ENCODE measurements at regions not wholly inside any gene's neighbourhood (a gene's known extent, or its start where the extent isn't known, plus 50 kb on each side); places are given as distances from the start of the nearest gene placed in this dataset.

DNA sequence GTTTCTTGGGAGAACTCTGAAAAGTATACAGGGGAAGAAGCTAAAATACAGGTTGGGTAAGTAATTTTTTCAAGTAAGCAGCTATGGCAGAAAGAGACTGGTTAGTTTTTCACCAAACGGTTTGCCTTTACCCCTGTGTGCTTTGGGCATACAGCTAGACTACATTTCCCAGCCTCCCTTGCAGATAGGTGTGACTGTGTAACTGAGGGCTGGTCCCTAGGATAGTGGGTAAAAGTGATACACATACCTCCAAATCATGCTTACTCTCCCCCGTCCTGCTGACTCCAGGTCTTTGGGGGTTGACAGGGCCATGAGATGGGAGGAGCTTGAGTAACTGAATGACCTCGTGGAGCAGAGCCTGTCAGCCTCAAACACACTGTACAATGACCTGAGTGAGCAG is 208.6 kb upstream of the GDNF start:
- CTCF ChIA-PET = no interaction called here
- Mint-ChIP-seq H3K4me1 (no peaks in the 10 kb centered on the region), H3K27ac (no peak overlapping the region), H3K27me3 (no peaks in the 10 kb centered on the region), H3K36me3 (no peaks in the 10 kb centered on the region), H3K4me3 (no peak overlapping the region), H3K9me3 (no peaks in the 10 kb centered on the region)
- no peak for DNase-seq

DNA sequence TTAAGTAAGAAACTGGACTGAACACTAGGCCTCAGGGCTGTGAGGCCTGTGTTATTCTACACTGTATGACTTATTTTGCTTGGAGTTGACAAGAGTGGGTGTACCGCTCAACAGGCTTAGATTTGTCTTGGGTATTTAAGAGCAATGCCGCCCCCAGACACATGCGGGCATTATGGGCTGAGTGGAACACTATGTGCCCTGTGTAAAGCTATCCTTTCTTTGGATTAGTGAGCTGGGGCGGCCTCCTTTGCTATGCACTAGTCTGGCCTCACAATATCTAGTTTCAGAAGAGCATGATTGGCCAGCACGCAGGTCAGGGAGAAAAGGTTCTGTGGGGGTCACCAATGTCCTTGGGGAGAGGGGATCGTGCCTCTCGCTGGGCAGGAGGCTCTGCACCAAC is 206.3 kb upstream of the GDNF start:
- CTCF ChIA-PET = no interaction called here
- no peak overlapping the region for H3K4me3 Mint-ChIP-seq
- no peak for DNase-seq

DNA sequence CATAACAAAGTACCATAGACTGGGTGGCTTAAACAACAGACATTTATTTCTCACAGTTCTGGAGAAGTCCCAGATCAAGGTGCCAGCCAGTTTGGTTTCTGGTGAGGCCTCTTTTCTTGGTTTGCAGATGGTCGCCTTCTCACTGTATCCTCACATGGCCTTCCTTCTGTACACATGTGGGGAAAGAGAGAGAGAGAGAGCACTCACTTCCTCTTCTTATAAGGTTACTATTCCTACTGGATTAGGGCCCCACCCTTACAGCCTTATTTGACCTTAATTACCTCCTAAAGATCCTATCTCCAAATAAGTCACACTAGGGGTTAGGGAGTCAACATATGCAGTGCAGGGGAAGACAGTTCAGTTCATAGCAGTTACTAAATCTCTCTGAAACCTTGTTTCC is 205.6 kb upstream of the GDNF start:
- no peaks in the 10 kb centered on the region for H3K36me3 Mint-ChIP-seq
- no peaks in the 10 kb centered on the region for H3K27me3 Mint-ChIP-seq
- CTCF ChIA-PET = no interaction called here
- H3K27ac Mint-ChIP-seq = no peak overlapping the region
- H3K4me3 Mint-ChIP-seq = no peak overlapping the region
- H3K9me3 Mint-ChIP-seq = no peaks in the 10 kb centered on the region
- no peak for DNase-seq
- no peaks in the 10 kb centered on the region for H3K4me1 Mint-ChIP-seq

More for the DNA sequence above, 206.3 kb upstream of the GDNF start:
- Mint-ChIP-seq H3K9me3 (no peaks in the 10 kb centered on the region), H3K27ac (no peak overlapping the region), H3K4me1 (no peaks in the 10 kb centered on the region), H3K27me3 (no peaks in the 10 kb centered on the region), H3K36me3 (no peaks in the 10 kb centered on the region)

DNA sequence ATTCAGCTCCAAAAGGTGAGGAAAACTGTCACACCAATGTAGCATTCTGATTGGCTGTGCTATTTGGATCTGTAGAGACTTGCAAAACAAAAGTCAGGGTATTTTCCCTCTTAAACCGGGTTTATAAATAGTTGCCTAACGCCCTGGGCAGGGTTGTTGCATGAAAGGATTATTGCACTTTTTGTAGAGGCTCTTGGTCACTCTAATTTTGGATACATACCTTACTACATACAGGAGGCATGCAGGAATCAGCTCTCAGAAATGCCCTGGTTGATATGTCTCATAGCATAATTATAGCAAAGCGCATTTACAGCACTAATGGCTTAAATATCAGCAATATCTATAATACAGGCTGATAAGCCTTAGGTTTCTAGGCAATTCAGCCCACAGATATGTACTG is 200.0 kb upstream of the GDNF start:
- CTCF ChIA-PET = no interaction called here
- Mint-ChIP-seq H3K4me1 (no peaks in the 10 kb centered on the region), H3K27me3 (peaks cover 4% of the 10 kb centered on the region), H3K9me3 (no peaks in the 10 kb centered on the region), H3K4me3 (no peak overlapping the region), H3K36me3 (no peaks in the 10 kb centered on the region), H3K27ac (no peak overlapping the region)
- no peak for DNase-seq

DNA sequence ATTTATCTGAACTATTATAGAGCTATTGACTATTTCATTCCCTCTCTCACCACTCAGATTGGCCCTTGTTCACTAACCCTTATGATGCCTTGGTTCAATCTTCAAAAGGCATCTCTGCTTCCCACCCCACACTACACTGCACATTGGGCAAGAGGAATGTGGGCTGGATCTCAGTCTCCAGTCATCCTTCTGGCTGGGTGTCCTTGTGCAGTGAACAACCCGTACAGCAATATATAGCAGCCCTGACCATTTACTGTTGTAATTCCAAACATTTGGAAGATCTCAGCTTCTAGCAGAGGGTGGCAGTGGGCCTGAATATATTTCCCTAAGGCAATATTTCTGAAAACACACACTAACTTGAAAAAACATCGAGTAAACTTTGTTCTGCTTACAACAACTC is 199.2 kb upstream of the GDNF start:
- CTCF ChIA-PET = no interaction called here
- Mint-ChIP-seq H3K4me1 (no peaks in the 10 kb centered on the region), H3K27ac (no peak overlapping the region), H3K27me3 (peaks cover 4% of the 10 kb centered on the region), H3K9me3 (no peaks in the 10 kb centered on the region), H3K4me3 (no peak overlapping the region), H3K36me3 (no peaks in the 10 kb centered on the region)
- DNase-seq = no peak

DNA sequence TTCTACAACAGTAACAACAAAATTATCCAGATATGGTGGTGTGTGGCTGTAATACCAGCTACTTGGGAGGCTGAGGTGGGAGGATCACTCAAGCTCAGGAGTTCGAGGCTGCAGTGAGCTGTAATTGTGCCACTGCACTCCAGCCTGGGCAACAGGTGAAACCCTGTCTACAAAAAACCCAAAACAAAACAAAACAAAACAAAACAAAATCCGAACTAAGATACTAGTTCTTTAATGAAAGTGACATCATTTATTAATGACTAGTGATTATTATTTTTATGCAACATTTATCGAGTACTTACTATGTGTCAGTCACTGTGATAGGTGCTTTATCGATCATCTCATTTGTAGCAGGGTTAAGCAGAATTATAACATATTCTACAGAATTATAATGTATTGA is 196.9 kb upstream of the GDNF start:
- Mint-ChIP-seq H3K36me3 (no peaks in the 10 kb centered on the region), H3K27ac (no peak overlapping the region), H3K9me3 (no peaks in the 10 kb centered on the region), H3K4me1 (no peaks in the 10 kb centered on the region), H3K27me3 (peaks cover 4% of the 10 kb centered on the region), H3K4me3 (no peak overlapping the region)
- CTCF ChIA-PET = no interaction called here
- DNase-seq = no peak

DNA sequence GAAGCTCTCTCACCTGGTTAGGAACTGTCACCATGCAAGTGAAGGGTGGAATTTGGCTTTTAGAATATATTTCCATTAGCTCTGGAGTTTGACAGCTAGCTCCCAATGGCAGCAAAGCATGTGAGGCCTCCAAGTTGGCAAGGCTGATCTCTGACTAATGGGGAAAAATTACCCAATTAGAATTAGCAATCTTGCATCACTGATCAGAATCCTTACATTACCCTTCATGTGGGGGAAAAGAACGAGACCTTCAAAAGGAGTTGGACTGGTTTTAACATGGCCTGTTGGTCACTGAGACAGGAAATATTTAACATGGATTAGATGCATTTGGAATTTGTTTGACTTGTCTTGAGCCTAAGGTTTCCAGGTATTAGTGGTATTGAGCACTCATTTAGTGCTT is 192.3 kb upstream of the GDNF start:
- Mint-ChIP-seq H3K4me1 (no peaks in the 10 kb centered on the region), H3K9me3 (no peaks in the 10 kb centered on the region), H3K36me3 (no peaks in the 10 kb centered on the region), H3K4me3 (no peak overlapping the region), H3K27ac (no peak overlapping the region), H3K27me3 (no peaks in the 10 kb centered on the region)
- CTCF ChIA-PET = no interaction called here
- DNase-seq = no peak

DNA sequence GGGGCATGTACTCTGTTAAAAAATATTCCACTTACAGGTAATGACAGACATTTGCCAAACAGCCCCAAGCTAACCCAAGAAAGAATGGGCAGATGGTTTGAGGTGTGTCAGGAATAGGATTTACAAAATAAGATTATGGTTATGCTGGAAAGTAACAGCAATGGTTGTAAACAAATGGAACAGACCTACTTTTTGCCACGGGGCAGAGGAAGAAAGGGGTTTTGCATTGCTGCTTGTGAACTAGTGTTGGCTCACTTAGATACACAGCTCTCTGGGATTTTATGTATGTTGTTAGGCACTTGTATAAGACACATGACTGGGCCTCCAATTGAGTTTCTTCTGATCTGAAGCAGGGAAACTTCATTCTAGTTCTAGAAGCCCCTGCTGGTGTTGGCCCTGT is 191.5 kb upstream of the GDNF start:
- H3K4me3 Mint-ChIP-seq = no peak overlapping the region
- H3K36me3 Mint-ChIP-seq = no peaks in the 10 kb centered on the region
- no peaks in the 10 kb centered on the region for H3K9me3 Mint-ChIP-seq
- no peak for DNase-seq
- H3K27ac Mint-ChIP-seq = no peak overlapping the region
- CTCF ChIA-PET = no interaction called here
- no peaks in the 10 kb centered on the region for H3K4me1 Mint-ChIP-seq
- H3K27me3 Mint-ChIP-seq = no peaks in the 10 kb centered on the region

DNA sequence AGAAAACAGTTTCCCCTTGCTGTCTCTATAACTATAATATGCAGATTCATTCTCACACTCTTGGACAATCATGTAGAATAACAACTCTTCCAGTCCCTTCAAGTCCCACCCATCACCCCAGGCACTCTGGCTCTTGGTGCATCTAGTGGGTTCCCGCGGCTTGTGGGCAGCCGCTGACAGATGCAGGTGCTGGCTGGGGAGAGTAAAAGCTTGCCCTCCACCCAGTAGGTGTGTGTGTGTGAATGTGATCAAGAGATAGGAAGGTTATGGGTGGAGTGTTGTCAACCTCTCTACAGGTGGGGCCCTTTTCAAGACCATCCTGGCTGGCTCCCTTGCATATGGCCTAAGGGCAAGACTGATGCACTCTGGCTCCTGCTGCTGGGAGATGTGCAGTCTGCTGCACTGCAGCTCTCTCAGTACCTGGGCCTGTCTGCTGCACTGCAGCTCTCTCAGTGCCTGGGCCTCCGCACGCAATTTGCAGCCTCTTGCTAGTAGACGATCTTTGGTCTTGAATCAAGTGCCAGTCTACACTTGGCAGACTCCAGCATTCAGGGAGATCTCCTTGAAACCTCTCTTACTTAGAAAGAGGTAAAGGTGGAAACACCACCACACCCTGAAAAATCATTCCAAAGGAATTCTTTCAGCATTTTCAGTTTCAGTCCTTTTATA is 189.7 kb upstream of the GDNF start:
- Mint-ChIP-seq H3K9me3 (no peaks in the 10 kb centered on the region), H3K4me1 (no peaks in the 10 kb centered on the region), H3K4me3 (no peak overlapping the region), H3K27ac (no peak overlapping the region), H3K36me3 (no peaks in the 10 kb centered on the region), H3K27me3 (no peaks in the 10 kb centered on the region)
- DNase-seq = no peak
- CTCF ChIA-PET = no interaction called here

DNA sequence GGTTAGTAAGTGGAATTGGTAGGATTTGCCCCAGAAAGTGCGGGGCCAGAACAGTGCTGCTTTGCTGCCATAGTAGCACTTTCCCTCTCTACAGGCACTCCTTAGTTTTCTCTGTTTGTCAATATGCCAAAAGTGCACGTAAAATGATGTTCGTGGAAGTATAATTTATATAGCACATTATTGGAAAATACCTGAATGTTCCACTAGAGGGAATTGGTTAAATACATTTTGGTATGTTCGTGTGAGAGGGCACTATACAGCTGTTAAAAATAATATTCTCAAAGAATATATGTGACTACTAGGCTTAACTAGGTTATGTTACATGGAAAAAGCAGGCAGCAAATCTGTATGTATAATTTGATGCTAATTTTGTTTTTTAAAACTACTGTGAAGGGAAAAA is 184.0 kb upstream of the GDNF start:
- Mint-ChIP-seq H3K27ac (no peak overlapping the region), H3K4me1 (no peaks in the 10 kb centered on the region), H3K36me3 (no peaks in the 10 kb centered on the region), H3K27me3 (no peaks in the 10 kb centered on the region), H3K4me3 (no peak overlapping the region), H3K9me3 (no peaks in the 10 kb centered on the region)
- CTCF ChIA-PET = no interaction called here
- DNase-seq = no peak

DNA sequence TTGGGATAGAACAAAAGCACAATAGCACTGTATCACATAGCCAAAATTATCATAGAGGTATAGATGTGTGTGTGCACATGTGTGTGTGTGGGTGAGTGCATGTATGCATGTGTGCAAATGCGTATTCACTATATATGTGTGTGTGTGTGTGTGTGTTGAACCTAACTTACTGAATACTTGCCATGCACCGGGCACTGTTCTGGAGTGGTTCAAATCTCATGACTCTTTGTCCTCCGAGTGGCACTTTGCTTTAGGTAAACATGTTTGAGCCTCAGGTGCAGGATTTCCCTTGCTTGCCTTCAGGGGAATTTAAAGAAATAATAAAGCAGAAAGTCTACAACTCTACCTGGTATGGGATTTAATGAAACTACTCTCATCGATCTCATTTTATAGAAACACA is 183.5 kb upstream of the GDNF start:
- DNase-seq = no peak
- H3K4me1 Mint-ChIP-seq = no peaks in the 10 kb centered on the region
- CTCF ChIA-PET = no interaction called here
- no peaks in the 10 kb centered on the region for H3K36me3 Mint-ChIP-seq
- no peak overlapping the region for H3K27ac Mint-ChIP-seq
- no peaks in the 10 kb centered on the region for H3K9me3 Mint-ChIP-seq
- no peaks in the 10 kb centered on the region for H3K27me3 Mint-ChIP-seq
- no peak overlapping the region for H3K4me3 Mint-ChIP-seq

DNA sequence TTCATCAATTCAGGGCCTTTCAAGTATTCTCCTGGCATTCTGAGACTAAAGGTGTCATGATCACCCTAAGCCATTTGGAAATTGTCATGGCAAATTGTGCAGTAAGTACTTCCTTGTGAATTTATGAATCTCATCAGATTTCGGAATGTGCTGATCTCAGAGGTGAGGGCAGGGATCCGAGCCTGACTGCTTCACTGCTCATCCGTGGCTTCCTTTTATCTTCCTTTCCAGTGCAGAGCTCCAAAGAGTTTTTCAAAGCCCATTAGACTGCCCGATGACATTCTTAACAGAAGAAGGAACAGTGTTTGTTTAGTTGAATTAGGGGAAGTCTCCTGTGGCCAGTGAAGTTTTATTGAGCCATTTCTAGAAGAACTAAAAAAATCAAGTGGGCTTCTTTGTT is 182.8 kb upstream of the GDNF start:
- Mint-ChIP-seq H3K27ac (no peak overlapping the region), H3K9me3 (no peaks in the 10 kb centered on the region), H3K27me3 (no peaks in the 10 kb centered on the region), H3K4me1 (no peaks in the 10 kb centered on the region), H3K4me3 (no peak overlapping the region), H3K36me3 (no peaks in the 10 kb centered on the region)
- no peak for DNase-seq
- CTCF ChIA-PET = no interaction called here

DNA sequence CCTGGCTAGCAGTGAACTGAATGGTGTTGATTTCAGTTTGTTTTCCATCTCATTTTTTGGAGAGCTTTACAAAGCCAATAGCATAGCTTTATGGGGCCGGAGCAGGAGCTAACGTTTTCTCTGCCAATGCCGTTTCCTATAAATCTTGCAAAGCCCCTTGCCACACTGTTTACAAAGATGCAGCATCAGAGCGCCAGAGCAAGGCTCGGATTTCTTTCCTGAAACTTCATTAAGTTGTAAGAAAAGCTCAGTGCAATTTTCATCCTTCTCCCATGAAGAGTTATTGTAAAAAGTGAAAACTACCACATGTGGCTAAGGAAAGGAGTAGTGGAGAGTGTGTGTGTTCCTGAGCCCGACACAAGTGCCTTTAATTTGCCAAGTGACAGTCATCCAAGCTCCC is 178.2 kb upstream of the GDNF start:
- H3K4me1 Mint-ChIP-seq = no peaks in the 10 kb centered on the region
- H3K27ac Mint-ChIP-seq = no peak overlapping the region
- H3K27me3 Mint-ChIP-seq = no peaks in the 10 kb centered on the region
- H3K9me3 Mint-ChIP-seq = peaks cover 2% of the 10 kb centered on the region
- no peaks in the 10 kb centered on the region for H3K36me3 Mint-ChIP-seq
- CTCF ChIA-PET = no interaction called here
- H3K4me3 Mint-ChIP-seq = no peak overlapping the region
- no peak for DNase-seq

DNA sequence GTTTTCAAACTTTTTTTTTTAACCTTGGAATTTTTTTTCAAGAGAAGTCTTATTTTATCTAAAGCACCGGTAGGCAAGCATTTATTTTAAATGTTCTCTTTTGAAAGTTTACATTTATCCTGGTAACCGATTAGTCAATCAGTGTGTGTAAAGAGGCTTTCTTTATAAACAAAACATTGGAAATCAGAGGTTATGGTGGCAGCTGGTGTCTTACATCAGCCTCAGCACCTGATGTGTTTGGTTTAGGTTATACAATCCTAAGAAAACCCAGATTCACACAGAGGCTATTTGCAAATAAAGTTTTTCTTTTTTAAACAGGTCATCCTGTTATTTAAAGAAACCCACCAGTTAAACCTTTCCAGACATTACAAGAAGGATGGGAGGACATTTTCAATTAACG is 173.3 kb upstream of the GDNF start:
- peaks cover 2% of the 10 kb centered on the region for H3K9me3 Mint-ChIP-seq
- CTCF ChIA-PET = no interaction called here
- H3K36me3 Mint-ChIP-seq = no peaks in the 10 kb centered on the region
- H3K4me3 Mint-ChIP-seq = no peak overlapping the region
- no peaks in the 10 kb centered on the region for H3K4me1 Mint-ChIP-seq
- no peak overlapping the region for H3K27ac Mint-ChIP-seq
- H3K27me3 Mint-ChIP-seq = no peaks in the 10 kb centered on the region
- no peak for DNase-seq

DNA sequence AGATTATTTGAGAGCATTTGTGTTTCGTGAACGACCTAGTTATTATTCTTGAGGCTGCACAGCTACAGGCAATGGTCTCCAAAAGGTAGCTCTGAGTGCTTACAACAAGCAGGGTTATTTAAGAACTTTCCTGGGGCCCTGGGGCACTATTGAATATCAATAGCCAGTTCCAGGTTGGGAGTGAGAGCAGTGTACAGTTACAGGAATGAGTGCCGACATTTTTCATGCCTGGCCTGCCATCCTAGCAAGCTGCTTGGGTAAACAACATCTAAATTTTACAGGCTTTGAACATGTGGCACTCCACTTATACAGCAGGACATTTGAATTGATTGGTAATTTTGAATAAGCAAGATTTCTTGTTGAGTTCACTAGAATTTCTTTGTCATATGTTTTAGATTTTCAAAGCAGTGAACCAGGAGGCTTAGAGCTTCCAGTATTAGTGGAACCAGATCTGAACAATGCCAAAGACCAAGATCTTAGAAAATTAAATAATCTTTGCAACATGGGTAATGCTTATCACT is 171.9 kb upstream of the GDNF start:
- Mint-ChIP-seq H3K36me3 (no peaks in the 10 kb centered on the region), H3K4me1 (no peaks in the 10 kb centered on the region), H3K27me3 (no peaks in the 10 kb centered on the region), H3K4me3 (no peak overlapping the region), H3K9me3 (peaks cover 2% of the 10 kb centered on the region), H3K27ac (no peak overlapping the region)
- DNase-seq = no peak
- CTCF ChIA-PET = no interaction called here

DNA sequence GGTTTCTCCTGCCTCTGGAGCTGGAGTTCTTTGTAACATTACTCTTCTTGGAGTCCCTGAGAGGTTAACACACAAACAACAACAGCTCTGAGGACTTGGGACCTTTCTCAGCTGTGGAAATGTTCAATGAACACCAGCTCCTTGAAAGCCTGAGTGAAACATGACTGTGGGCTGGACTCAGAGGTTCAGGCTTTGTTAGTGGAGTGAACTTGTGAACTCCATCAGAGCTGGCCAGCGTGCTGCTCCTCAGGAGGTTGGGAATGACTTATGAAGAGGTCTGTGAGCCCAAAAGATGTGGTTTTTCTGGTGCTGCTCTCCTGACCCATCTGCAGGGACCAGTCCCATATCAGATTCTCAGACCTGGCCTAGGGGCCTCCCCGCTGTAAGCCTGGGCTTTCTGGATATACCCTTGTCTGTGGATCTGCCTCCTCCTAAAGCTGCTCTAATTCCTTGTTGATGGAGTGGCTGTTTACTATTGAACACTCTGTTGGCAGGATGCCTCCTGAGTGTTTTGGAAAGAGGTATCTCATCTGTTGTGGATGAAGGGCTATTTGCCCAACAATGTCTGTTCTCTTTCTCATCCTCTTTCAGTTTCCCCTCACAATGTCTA is 170.0 kb upstream of the GDNF start:
- H3K36me3 Mint-ChIP-seq = no peaks in the 10 kb centered on the region
- no peaks in the 10 kb centered on the region for H3K27me3 Mint-ChIP-seq
- CTCF ChIA-PET = no interaction called here

More for the DNA sequence above, 170.0 kb upstream of the GDNF start:
- Mint-ChIP-seq H3K27ac (no peak overlapping the region), H3K9me3 (no peaks in the 10 kb centered on the region), H3K4me3 (no peak overlapping the region), H3K4me1 (no peaks in the 10 kb centered on the region)
- DNase-seq = no peak

Measured in activated naive CD4-positive, alpha-beta T cell treated with anti-CD3 and anti-CD28 coated beads, Interleukin-2, amount 10 ng/mL, durations not matched to agents 7 days and 5 days (primary cell).